Right lobe of liver (tissue), 6 donors: ENCODE measurements at regions not wholly inside any gene's neighbourhood (a gene's known extent, or its start where the extent isn't known, plus 50 kb on each side); places are given as distances from the start of the nearest gene placed in this dataset.

Experiments
- ATAC-seq, 4 donors: fragments of 200-7000 bp; cut with Tn5 transposase; one replicate each; pipeline ENCODE4 v1.9.1; 2020; ENCODE audit warnings: mild to moderate bottlenecking in 4 of 4, moderate library complexity in 4 of 4
- DNase-seq, 3 donors: peaks; one replicate each; pipeline ENCODE4 v3.0.0-alpha.2; 2020
- H3K27ac ChIP-seq, 3 donors: fragments of 200-600 bp; one replicate each; pipeline ENCODE4 v1.8.0; 2022
- H3K27me3 ChIP-seq, 2 donors: fragments of 200-600 bp; one replicate each; pipeline ENCODE4 v1.8.0; 2022
- H3K36me3 ChIP-seq, 4 donors: fragments of 200-600 bp; sonication (generic) in 1 of 4; one replicate each; pipeline versions ENCODE4 v1.5.1 to v1.8.0; 2017 to 2022; ENCODE audit warnings: control low read depth in 1 of 4
- H3K4me1 ChIP-seq, 4 donors: fragments of 200-600 bp; sonication (generic) in 1 of 4; one replicate each; pipeline versions ENCODE4 v1.5.1 to v1.8.0; 2017 to 2022; ENCODE audit warnings: control low read depth in 1 of 4
- H3K4me3 ChIP-seq, 3 donors: fragments of 200-600 bp; one replicate each; pipeline ENCODE4 v1.8.0; 2022
- H3K9me3 ChIP-seq, 4 donors: fragments of 200-600 bp; sonication (generic) in 1 of 4; one replicate each; pipeline versions ENCODE4 v1.5.1 to v1.8.0; 2017 to 2022; ENCODE audit warnings: control low read depth in 1 of 4
- CTCF ChIP-seq, 4 donors: fragments of 200-600 bp in 3 of 4; fragments of 450-650 bp in 1 of 4; IDR thresholded peaks; one replicate each; pipeline versions ENCODE4 v1.5.1 to v1.8.0; 2016 to 2022; ENCODE audit warnings: antibody characterized with exemption in 4 of 4, mild to moderate bottlenecking in 2 of 4
- POLR2A ChIP-seq: fragments of 450-650 bp; IDR thresholded peaks from one replicate; pipeline ENCODE4 v1.6.1; 2017; ENCODE audit warnings: antibody characterized with exemption, mild to moderate bottlenecking
- WGBS: methylation state at CpG from one replicate; pipeline ENCODE4 v1.1.6; 2018; ENCODE audit warnings: low coverage, low lambda C conversion rate; ENCODE audit not compliant: insufficient coverage; ENCODE audit errors: missing lambda C conversion rate; 5-methylcytosine and 5-hydroxymethylcytosine counted together
- intact Hi-C, 2 donors: fragments of 100-400 bp; cut with DNase I; formaldehyde crosslinking; loops; one replicate each; pipeline versions ENCODE4 v1.11.2 to v1.14.1; 2022
- donor health status: DM: no; HTN: yes; CAD: no.
- donor health status: DM: no; HTN: no; CAD: no.
- donor health status: DM: no; HTN: no; CAD: no.
- donor health status: DM: no; HTN: yes; CAD: no.
- donor health status: DM: no; HTN: yes; CAD: no.

- Histone ChIP-seq H3K4me1 (no peaks in the 10 kb centered on the region), H3K36me3 (no peaks in the 10 kb centered on the region), H3K9me3 (no peaks in the 10 kb centered on the region), H3K27me3 (no peaks in the 10 kb centered on the region), H3K27ac (no peak overlapping the region), H3K4me3 (no peak overlapping the region)
- DNase-seq (no peak), ATAC-seq (no peak)
- TF ChIP-seq CTCF (IDR thresholded peaks at IDR 0.05) (no peak), POLR2A (no peak)
- intact Hi-C loops = no loop called here
- WGBS = 72% methylated on average over 3 of the region's 6 CpGs
Measured at GRCh38 chr4:133683967-133684366, 517.6 kb downstream of the PABPC4L start.

GRCh38 chr4:133668061-133668851 is 519.2 kb downstream of the PCDH10 start:
- no peak for TF ChIP-seq POLR2A
- TF ChIP-seq CTCF (IDR thresholded peaks at IDR 0.05) = no peak
- Histone ChIP-seq H3K4me1 (no peaks in the 10 kb centered on the region), H3K36me3 (no peaks in the 10 kb centered on the region), H3K9me3 (no peaks in the 10 kb centered on the region), H3K27me3 (no peaks in the 10 kb centered on the region), H3K4me3 (no peak overlapping the region), H3K27ac (no peak overlapping the region)
- WGBS = 41% methylated on average over 5 of the region's 6 CpGs
- DNase-seq = no peak
- ATAC-seq = no peak
- intact Hi-C loops = no loop called here

GRCh38 chr4:133647206-133647605 is 498.1 kb downstream of the PCDH10 start:
- no peaks in the 10 kb centered on the region for H3K9me3 ChIP-seq
- WGBS = 57% methylated on average over 2 of the region's 2 CpGs
- TF ChIP-seq CTCF (IDR thresholded peaks at IDR 0.05) (no peak), POLR2A (no peak)
- H3K36me3 ChIP-seq = no peaks in the 10 kb centered on the region
- DNase-seq (no peak), ATAC-seq (no peak)
- intact Hi-C loops = no loop called here
- no peak overlapping the region for H3K4me3 ChIP-seq
- H3K27me3 ChIP-seq = no peaks in the 10 kb centered on the region
- no peaks in the 10 kb centered on the region for H3K4me1 ChIP-seq
- no peak overlapping the region for H3K27ac ChIP-seq

DNA sequence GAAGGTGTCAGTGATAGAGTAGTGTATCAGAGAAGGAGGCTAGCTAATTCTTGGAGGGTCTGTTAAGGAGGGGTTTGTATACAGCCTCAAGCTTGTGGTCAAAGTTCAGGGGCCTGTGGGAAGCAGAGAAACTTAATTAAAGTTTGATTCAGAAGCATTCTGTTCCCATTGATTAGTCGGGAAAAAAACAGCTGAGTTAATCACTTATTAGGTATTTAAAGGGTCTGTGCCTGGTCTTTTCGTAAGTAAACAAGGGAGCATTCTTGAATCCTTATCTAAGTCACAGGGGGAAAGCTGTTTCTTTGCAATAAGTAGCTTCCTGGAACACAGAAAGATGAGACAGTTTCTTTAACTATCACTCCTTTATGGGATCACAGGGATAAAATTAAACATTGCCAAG is 492.1 kb downstream of the PCDH10 start:
- TF ChIP-seq POLR2A (no peak), CTCF (IDR thresholded peaks at IDR 0.05) (no peak)
- no peak overlapping the region for H3K4me3 ChIP-seq

More for the DNA sequence above, 492.1 kb downstream of the PCDH10 start:
- H3K27me3 ChIP-seq = no peaks in the 10 kb centered on the region
- intact Hi-C loops = no loop called here
- H3K27ac ChIP-seq = no peak overlapping the region
- no peaks in the 10 kb centered on the region for H3K9me3 ChIP-seq
- no peaks in the 10 kb centered on the region for H3K4me1 ChIP-seq
- DNase-seq (no peak), ATAC-seq (no peak)
- no peaks in the 10 kb centered on the region for H3K36me3 ChIP-seq
- WGBS = 19% methylated on average over 2 of the region's 2 CpGs
